SK-N-SH (cell line): ENCODE measurements at regions not wholly inside any gene's neighbourhood (a gene's known extent, or its start where the extent isn't known, plus 50 kb on each side); places are given as distances from the start of the nearest gene placed in this dataset.

ENCODE experiments used
- CTCF ChIA-PET: fragments of 300-600, 350-600 bp; formaldehyde crosslinking; extraction: SDS; loops from one replicate; lab custom pipeline; 2021; lab: Yijun Ruan, JAX
- POLR2A ChIA-PET: fragments of 350-600 bp; sonication (Branson Sonifier 250); formaldehyde crosslinking; extraction: SDS; loops from one replicate; lab custom pipeline; 2020; ENCODE audit warnings: antibody characterized with exemption, inconsistent platforms; lab: Yijun Ruan, JAX
- DNase-seq: peaks from one replicate; pipeline ENCODE4 v3.0.0; 2012
- H2AFZ ChIP-seq: fragments of 200-600 bp; sonication (generic); 2 replicates; pipeline ENCODE4 v1.8.1; 2016; ENCODE audit warnings: antibody characterized with exemption, mild to moderate bottlenecking, low read depth
- H3F3A ChIP-seq: fragments of 200-600 bp; sonication (generic); replicated peaks from 2 replicates; pipeline ENCODE3; 2016; ENCODE audit warnings: antibody characterized with exemption, mild to moderate bottlenecking; ENCODE audit not compliant: insufficient read depth
- H3K27ac ChIP-seq, 2 experiments: fragments of 200-500 bp in 1 of 2; fragments of 200-600 bp in 1 of 2; sonication (Bioruptor generic) in 1 of 2; sonication (generic), shearing (Covaris generic) in 1 of 2; 2 replicates each; pipeline versions ENCODE4 v1.5.1 to v1.6.1; 2014 to 2016; ENCODE audit warnings: low read depth in 2 of 2, inconsistent platforms in 1 of 2, low read length in 1 of 2, mild to moderate bottlenecking in 1 of 2, mixed read lengths in 1 of 2
- H3K27me3 ChIP-seq: fragments of 200-600 bp; sonication (generic), shearing (Covaris generic); 2 replicates; pipeline ENCODE4 v1.6.1; 2016; ENCODE audit warnings: mixed run types; ENCODE audit not compliant: insufficient read depth
- H3K36me3 ChIP-seq, 2 experiments: fragments of 200-500 bp in 1 of 2; fragments of 200-600 bp in 1 of 2; sonication (Bioruptor generic) in 1 of 2; sonication (generic) in 1 of 2; replicated peaks in 1 of 2; 2 replicates each; pipeline versions ENCODE3 to v1.5.1; 2014 to 2016; ENCODE audit warnings: low read length in 1 of 2, mild to moderate bottlenecking in 1 of 2; ENCODE audit not compliant: insufficient read depth in 2 of 2, control insufficient read depth in 1 of 2
- H3K4me1 ChIP-seq, 2 experiments: fragments of 200-500 bp in 1 of 2; fragments of 200-600 bp in 1 of 2; sonication (Bioruptor generic) in 1 of 2; sonication (generic), shearing (Covaris generic) in 1 of 2; 2 replicates each; pipeline versions ENCODE4 v1.5.1 to v1.6.1; 2014 to 2016; ENCODE audit warnings: low read depth in 1 of 2, low read length in 1 of 2, mixed run types in 1 of 2; ENCODE audit not compliant: insufficient read depth in 2 of 2, control insufficient read depth in 1 of 2
- H3K4me2 ChIP-seq: fragments of 200-600 bp; sonication (generic), shearing (Covaris generic); 2 replicates; pipeline ENCODE4 v1.6.1; 2017; ENCODE audit warnings: mixed run types
- H3K4me3 ChIP-seq, 2 experiments: fragments of 200-500 bp in 1 of 2; fragments of 200-600 bp in 1 of 2; sonication (Bioruptor generic) in 1 of 2; sonication (generic), shearing (Covaris generic) in 1 of 2; 2 replicates each; pipeline versions ENCODE4 v1.5.1 to v1.8.1; 2014 to 2016; ENCODE audit warnings: low read depth in 2 of 2, inconsistent platforms in 1 of 2, low read length in 1 of 2, mild to moderate bottlenecking in 1 of 2, mixed read lengths in 1 of 2, moderate library complexity in 1 of 2
- H3K79me2 ChIP-seq: fragments of 200-600 bp; sonication (generic); 2 replicates; pipeline ENCODE4 v1.8.1; 2017; ENCODE audit warnings: mild to moderate bottlenecking; ENCODE audit not compliant: insufficient read depth
- H3K9ac ChIP-seq: fragments of 200-600 bp; sonication (generic); 2 replicates; pipeline ENCODE4 v1.6.1; 2017; ENCODE audit warnings: mixed run types
- H3K9me2 ChIP-seq: fragments of 200-600 bp; sonication (generic); 2 replicates; pipeline ENCODE4 v1.6.1; 2017; ENCODE audit warnings: mixed run types
- H3K9me3 ChIP-seq: fragments of 200-600 bp; sonication (generic); 2 replicates; pipeline ENCODE4 v1.6.1; 2017; ENCODE audit warnings: mixed run types, mild to moderate bottlenecking, moderate library complexity
- H4K20me1 ChIP-seq: fragments of 200-600 bp; sonication (generic); 2 replicates; pipeline ENCODE4 v1.6.1; 2017; ENCODE audit warnings: mild to moderate bottlenecking, mixed run types; ENCODE audit not compliant: insufficient read depth
- EP300 ChIP-seq, 2 experiments: IDR thresholded peaks; 2 replicates each; pipeline versions ENCODE4 v1.4.0 to v1.6.1; 2012; ENCODE audit warnings: borderline replicate concordance in 1 of 2, low read depth in 1 of 2, low read length in 1 of 2
- EZH2phosphoT487 ChIP-seq: fragments of 200-600 bp; sonication (generic); IDR thresholded peaks from 2 replicates; pipeline ENCODE4 v1.6.1; 2017; ENCODE audit warnings: low read depth, mixed run types, mild to moderate bottlenecking, antibody characterized with exemption, moderate library complexity, borderline replicate concordance
- FOSL2 ChIP-seq: IDR thresholded peaks from 2 replicates; pipeline ENCODE4 v1.4.0; 2012; ENCODE audit warnings: low read depth, mild to moderate bottlenecking, moderate library complexity, borderline replicate concordance
- JUND ChIP-seq: IDR thresholded peaks from 2 replicates; pipeline ENCODE4 v1.4.0; 2012
- MXI1 ChIP-seq: IDR thresholded peaks from 2 replicates; pipeline ENCODE4 v1.6.1; 2012; ENCODE audit warnings: mild to moderate bottlenecking, low read depth, low read length, improper control_type of control experiment
- TAF1 ChIP-seq: IDR thresholded peaks from 2 replicates; pipeline ENCODE4 v1.6.1; 2012; ENCODE audit warnings: low read depth, mild to moderate bottlenecking, low read length, moderate library complexity, borderline replicate concordance
- WGBS: methylation state at CpG from one replicate; pipeline ENCODE4 v1.1.6; 2017; ENCODE audit warnings: low lambda C conversion rate; 5-methylcytosine and 5-hydroxymethylcytosine counted together
- TF ChIP-seq, protein P1 (sequence below): IDR thresholded peaks from 2 replicates; pipeline ENCODE4 v1.6.1; 2012; ENCODE audit warnings: mild to moderate bottlenecking, low read depth, low read length, moderate library complexity
- TF ChIP-seq, protein P2 (sequence below): IDR thresholded peaks from 2 replicates; pipeline ENCODE4 v1.4.0; 2012; ENCODE audit warnings: low read depth, borderline replicate concordance
- TF ChIP-seq, protein P3 (sequence below): fragments of 200-600 bp; sonication (generic); IDR thresholded peaks from 2 replicates; pipeline ENCODE4 v1.6.1; 2017; ENCODE audit warnings: antibody characterized with exemption, mild to moderate bottlenecking, moderate library complexity

GRCh38 chr5:9920697-9921096, 290.5 kb upstream of the TAS2R1 start:
- no peak overlapping the region for H3K4me2 ChIP-seq
- WGBS, result 41% methylated on average over 8 of the region's 8 CpGs

DNA sequence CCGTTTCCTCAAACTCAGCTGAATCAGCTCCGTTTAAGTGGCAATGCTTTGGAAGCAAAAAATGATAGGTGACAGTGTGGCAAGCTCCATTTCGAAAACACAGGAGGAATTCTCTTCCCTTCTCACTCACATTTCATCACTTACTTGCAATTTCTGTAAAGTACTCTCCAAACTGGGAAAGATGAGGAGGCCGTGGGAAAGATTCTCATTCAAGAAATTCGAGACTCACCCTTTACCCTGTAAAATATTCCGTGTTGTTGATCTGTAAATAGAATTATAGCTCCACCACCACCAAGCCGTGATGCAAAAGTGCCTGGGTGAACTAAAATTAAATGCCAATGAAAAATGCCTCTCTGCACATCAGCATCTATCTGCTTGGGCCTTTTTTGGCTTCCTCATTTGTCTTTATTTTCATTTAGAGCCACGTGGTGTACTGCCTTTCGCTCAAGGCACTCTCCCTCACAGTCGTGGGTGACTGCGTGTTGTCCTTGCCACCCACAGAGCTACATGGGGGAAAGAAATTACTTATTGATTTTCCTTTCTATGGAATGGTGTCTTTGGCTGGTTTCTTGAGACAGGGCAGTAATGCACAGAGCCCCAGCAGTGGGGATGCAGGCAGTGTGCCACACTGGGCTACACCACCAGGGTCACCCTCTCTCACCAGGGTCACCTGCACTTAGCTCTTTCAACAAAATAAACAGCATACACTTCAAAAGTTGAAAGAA, 289.3 kb upstream of the TAS2R1 start:
- Histone ChIP-seq H3K9me3 (no peaks in the 10 kb centered on the region), H3K4me1 (no peaks in the 10 kb centered on the region), H3K27me3 (no peaks in the 10 kb centered on the region), H3K36me3 (no peaks in the 10 kb centered on the region), H3K4me2 (no peak overlapping the region), H3F3A (peaks cover 5% of the 10 kb centered on the region), H4K20me1 (no peaks in the 10 kb centered on the region), H3K79me2 (no peaks in the 10 kb centered on the region), H3K4me3 (no peak overlapping the region), H3K27ac (no peak overlapping the region), H3K9ac (no peak overlapping the region), H3K9me2 (no peaks in the 10 kb centered on the region), H2AFZ (no peak overlapping the region)
- POLR2A ChIA-PET, result no interaction called here
- no peak for DNase-seq
- WGBS, result 41% methylated on average over 11 of the region's 11 CpGs
- CTCF ChIA-PET, result interaction anchor here (0.6 to 1.1 kb wide), 3 partner anchors 18 to 55 kb away, joined by 3 to 4 read pairs (median 4); no protein-coding TSS in a partner anchor
- TF ChIP-seq EZH2phosphoT487 (no peak), TAF1 (no peak), FOSL2 (no peak)
- TF ChIP-seq, protein P1, sequence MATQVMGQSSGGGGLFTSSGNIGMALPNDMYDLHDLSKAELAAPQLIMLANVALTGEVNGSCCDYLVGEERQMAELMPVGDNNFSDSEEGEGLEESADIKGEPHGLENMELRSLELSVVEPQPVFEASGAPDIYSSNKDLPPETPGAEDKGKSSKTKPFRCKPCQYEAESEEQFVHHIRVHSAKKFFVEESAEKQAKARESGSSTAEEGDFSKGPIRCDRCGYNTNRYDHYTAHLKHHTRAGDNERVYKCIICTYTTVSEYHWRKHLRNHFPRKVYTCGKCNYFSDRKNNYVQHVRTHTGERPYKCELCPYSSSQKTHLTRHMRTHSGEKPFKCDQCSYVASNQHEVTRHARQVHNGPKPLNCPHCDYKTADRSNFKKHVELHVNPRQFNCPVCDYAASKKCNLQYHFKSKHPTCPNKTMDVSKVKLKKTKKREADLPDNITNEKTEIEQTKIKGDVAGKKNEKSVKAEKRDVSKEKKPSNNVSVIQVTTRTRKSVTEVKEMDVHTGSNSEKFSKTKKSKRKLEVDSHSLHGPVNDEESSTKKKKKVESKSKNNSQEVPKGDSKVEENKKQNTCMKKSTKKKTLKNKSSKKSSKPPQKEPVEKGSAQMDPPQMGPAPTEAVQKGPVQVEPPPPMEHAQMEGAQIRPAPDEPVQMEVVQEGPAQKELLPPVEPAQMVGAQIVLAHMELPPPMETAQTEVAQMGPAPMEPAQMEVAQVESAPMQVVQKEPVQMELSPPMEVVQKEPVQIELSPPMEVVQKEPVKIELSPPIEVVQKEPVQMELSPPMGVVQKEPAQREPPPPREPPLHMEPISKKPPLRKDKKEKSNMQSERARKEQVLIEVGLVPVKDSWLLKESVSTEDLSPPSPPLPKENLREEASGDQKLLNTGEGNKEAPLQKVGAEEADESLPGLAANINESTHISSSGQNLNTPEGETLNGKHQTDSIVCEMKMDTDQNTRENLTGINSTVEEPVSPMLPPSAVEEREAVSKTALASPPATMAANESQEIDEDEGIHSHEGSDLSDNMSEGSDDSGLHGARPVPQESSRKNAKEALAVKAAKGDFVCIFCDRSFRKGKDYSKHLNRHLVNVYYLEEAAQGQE, result no peak
- TF ChIP-seq, protein P2, sequence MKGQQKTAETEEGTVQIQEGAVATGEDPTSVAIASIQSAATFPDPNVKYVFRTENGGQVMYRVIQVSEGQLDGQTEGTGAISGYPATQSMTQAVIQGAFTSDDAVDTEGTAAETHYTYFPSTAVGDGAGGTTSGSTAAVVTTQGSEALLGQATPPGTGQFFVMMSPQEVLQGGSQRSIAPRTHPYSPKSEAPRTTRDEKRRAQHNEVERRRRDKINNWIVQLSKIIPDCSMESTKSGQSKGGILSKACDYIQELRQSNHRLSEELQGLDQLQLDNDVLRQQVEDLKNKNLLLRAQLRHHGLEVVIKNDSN, result no peak

More at GRCh38 chr5:9920697-9921096, 290.5 kb upstream of the TAS2R1 start:
- Histone ChIP-seq H3K4me3 (no peak overlapping the region), H3F3A (peaks cover 5% of the 10 kb centered on the region), H3K27me3 (no peaks in the 10 kb centered on the region), H3K27ac (no peak overlapping the region), H2AFZ (no peak overlapping the region), H3K9me3 (no peaks in the 10 kb centered on the region), H3K9me2 (no peaks in the 10 kb centered on the region), H3K36me3 (no peaks in the 10 kb centered on the region), H4K20me1 (no peaks in the 10 kb centered on the region), H3K9ac (no peak overlapping the region), H3K79me2 (no peaks in the 10 kb centered on the region), H3K4me1 (no peaks in the 10 kb centered on the region)
- ChIA-PET CTCF (no interaction called here), POLR2A (no interaction called here)
- TF ChIP-seq MXI1, result no peak
- TF ChIP-seq, protein P3, sequence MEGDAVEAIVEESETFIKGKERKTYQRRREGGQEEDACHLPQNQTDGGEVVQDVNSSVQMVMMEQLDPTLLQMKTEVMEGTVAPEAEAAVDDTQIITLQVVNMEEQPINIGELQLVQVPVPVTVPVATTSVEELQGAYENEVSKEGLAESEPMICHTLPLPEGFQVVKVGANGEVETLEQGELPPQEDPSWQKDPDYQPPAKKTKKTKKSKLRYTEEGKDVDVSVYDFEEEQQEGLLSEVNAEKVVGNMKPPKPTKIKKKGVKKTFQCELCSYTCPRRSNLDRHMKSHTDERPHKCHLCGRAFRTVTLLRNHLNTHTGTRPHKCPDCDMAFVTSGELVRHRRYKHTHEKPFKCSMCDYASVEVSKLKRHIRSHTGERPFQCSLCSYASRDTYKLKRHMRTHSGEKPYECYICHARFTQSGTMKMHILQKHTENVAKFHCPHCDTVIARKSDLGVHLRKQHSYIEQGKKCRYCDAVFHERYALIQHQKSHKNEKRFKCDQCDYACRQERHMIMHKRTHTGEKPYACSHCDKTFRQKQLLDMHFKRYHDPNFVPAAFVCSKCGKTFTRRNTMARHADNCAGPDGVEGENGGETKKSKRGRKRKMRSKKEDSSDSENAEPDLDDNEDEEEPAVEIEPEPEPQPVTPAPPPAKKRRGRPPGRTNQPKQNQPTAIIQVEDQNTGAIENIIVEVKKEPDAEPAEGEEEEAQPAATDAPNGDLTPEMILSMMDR, result no peak
- TF ChIP-seq, protein P1, result no peak
- no peak for TF ChIP-seq JUND
- no peak for TF ChIP-seq EP300 (IDR thresholded peaks at IDR 0.05; ENCODE audit: borderline replicate concordance in 1 of 2, low read depth in 1 of 2, low read length in 1 of 2)
- no peak for DNase-seq
